IMR-90 (cell line): ENCODE measurements at regions not wholly inside any gene's neighbourhood (a gene's known extent, or its start where the extent isn't known, plus 50 kb on each side); places are given as distances from the start of the nearest gene placed in this dataset.

ENCODE experiments used
- ATAC-seq: fragments of 200-7000 bp; cut with Tn5 transposase; 2 replicates; pipeline ENCODE4 v1.9.1; 2020; ENCODE audit warnings: low read depth, mild to moderate bottlenecking, moderate library complexity
- BruUV-seq: library from RNA; stranded (reverse); fragments of 400-500 nt; replicated peaks from 2 replicates; lab custom pipeline; 2021; lab: Mats Ljungman, UMichigan
- CTCF ChIA-PET: fragments of 300-600 bp; formaldehyde crosslinking; extraction: SDS; loops from one replicate; lab custom pipeline; 2021; ENCODE audit warnings: antibody characterized with exemption; lab: Yijun Ruan, JAX
- POLR2A ChIA-PET: fragments of 300-600 bp; sonication (Branson Sonifier 250); formaldehyde crosslinking; loops from one replicate; lab custom pipeline; 2022; ENCODE audit warnings: antibody characterized with exemption; ENCODE audit not compliant: unreplicated experiment; lab: Charles Lee
- DNase-seq: peaks from one replicate; pipeline ENCODE4 v3.0.0; 2013
- H2AFZ ChIP-seq: replicated peaks from 2 replicates; pipeline ENCODE3; 2013; ENCODE audit warnings: low read length, mild to moderate bottlenecking; ENCODE audit not compliant: poor library complexity
- H2AK5ac ChIP-seq: 2 replicates; pipeline ENCODE4 v1.6.1; 2013; ENCODE audit warnings: low read depth, low read length, inconsistent platforms
- H2AK9ac ChIP-seq: replicated peaks from 2 replicates; pipeline ENCODE3; 2013; ENCODE audit warnings: mild to moderate bottlenecking, low read depth, low read length, moderate library complexity; ENCODE audit not compliant: poor library complexity
- H2BK120ac ChIP-seq: 2 replicates; pipeline ENCODE4 v1.6.1; 2013; ENCODE audit warnings: low read depth, low read length, inconsistent platforms
- H2BK15ac ChIP-seq: 3 replicates; pipeline ENCODE4 v1.6.1; 2013; ENCODE audit warnings: low read depth, low read length, inconsistent platforms
- H2BK20ac ChIP-seq: 2 replicates; pipeline ENCODE4 v1.6.1; 2013; ENCODE audit warnings: low read depth, mild to moderate bottlenecking, inconsistent platforms, low read length, moderate library complexity
- H2BK5ac ChIP-seq: 2 replicates; pipeline ENCODE4 v1.6.1; 2013; ENCODE audit warnings: mild to moderate bottlenecking, low read depth, low read length, inconsistent platforms; ENCODE audit not compliant: poor library complexity, severe bottlenecking
- H3K14ac ChIP-seq: replicated peaks from 2 replicates; pipeline ENCODE4 v1.6.1; 2013; ENCODE audit warnings: low read depth, low read length, inconsistent platforms
- H3K18ac ChIP-seq: 2 replicates; pipeline ENCODE4 v1.6.1; 2013; ENCODE audit warnings: low read depth, low read length, control low read depth
- H3K23ac ChIP-seq: 2 replicates; pipeline ENCODE4 v1.6.1; 2013; ENCODE audit warnings: low read depth, low read length, inconsistent platforms
- H3K27ac ChIP-seq: 2 replicates; pipeline ENCODE4 v1.5.1; 2013; ENCODE audit warnings: mild to moderate bottlenecking, control low read depth, low read length; ENCODE audit not compliant: insufficient read depth
- H3K27me3 ChIP-seq: 2 replicates; pipeline ENCODE4 v1.6.1; 2013; ENCODE audit warnings: low read length; ENCODE audit not compliant: control insufficient read depth, insufficient read depth
- H3K36me3 ChIP-seq: 2 replicates; pipeline ENCODE4 v1.6.1; 2013; ENCODE audit warnings: low read length, mixed read lengths; ENCODE audit not compliant: control insufficient read depth, insufficient read depth
- H3K4ac ChIP-seq: 2 replicates; pipeline ENCODE4 v1.6.1; 2013; ENCODE audit warnings: low read depth, low read length, inconsistent platforms
- H3K4me1 ChIP-seq: 2 replicates; pipeline ENCODE4 v1.6.1; 2013; ENCODE audit warnings: low read length, mixed read lengths; ENCODE audit not compliant: control insufficient read depth, insufficient read depth
- H3K4me2 ChIP-seq: 2 replicates; pipeline ENCODE4 v1.6.1; 2013; ENCODE audit warnings: low read depth, mild to moderate bottlenecking, control low read depth, low read length, moderate library complexity
- H3K4me3 ChIP-seq: 2 replicates; pipeline ENCODE4 v1.5.1; 2013; ENCODE audit warnings: low read depth, mild to moderate bottlenecking, control low read depth, low read length, moderate library complexity; ENCODE audit not compliant: insufficient read depth
- H3K56ac ChIP-seq: 2 replicates; pipeline ENCODE4 v1.6.1; 2013; ENCODE audit warnings: low read length, inconsistent platforms; ENCODE audit not compliant: insufficient read depth; ENCODE audit errors: extremely low read depth
- H3K79me1 ChIP-seq, 2 experiments: 2 replicates each; pipeline ENCODE4 v1.6.1; 2013; ENCODE audit warnings: low read length in 2 of 2, inconsistent platforms in 1 of 2, low read depth in 1 of 2
- H3K9ac ChIP-seq: 2 replicates; pipeline ENCODE4 v1.6.1; 2013; ENCODE audit warnings: low read depth, low read length, control low read depth
- H3K9me1 ChIP-seq: 2 replicates; pipeline ENCODE4 v1.6.1; 2013; ENCODE audit warnings: low read length, inconsistent platforms; ENCODE audit not compliant: insufficient read depth
- H3K9me3 ChIP-seq: 2 replicates; pipeline ENCODE4 v1.6.1; 2013; ENCODE audit warnings: low read length; ENCODE audit not compliant: control insufficient read depth, insufficient read depth
- H4K20me1 ChIP-seq: 2 replicates; pipeline ENCODE4 v1.6.1; 2013; ENCODE audit warnings: low read length, inconsistent platforms; ENCODE audit not compliant: insufficient read depth
- H4K5ac ChIP-seq: 2 replicates; pipeline ENCODE4 v1.6.1; 2013; ENCODE audit warnings: mild to moderate bottlenecking, low read depth, low read length, control low read depth
- H4K8ac ChIP-seq, 2 experiments: 2 replicates each; pipeline ENCODE4 v1.6.1; 2013; ENCODE audit warnings: low read depth in 2 of 2, low read length in 2 of 2, control low read depth in 1 of 2, inconsistent platforms in 1 of 2
- H4K91ac ChIP-seq: 2 replicates; pipeline ENCODE4 v1.6.1; 2013; ENCODE audit warnings: low read depth, low read length, inconsistent platforms; ENCODE audit not compliant: insufficient read depth
- CEBPB ChIP-seq: IDR thresholded peaks from 2 replicates; pipeline ENCODE4 v1.6.1; 2012; ENCODE audit warnings: low read depth, low read length, improper control_type of control experiment
- CHD1 ChIP-seq: IDR thresholded peaks from 2 replicates; pipeline ENCODE4 v1.6.1; 2012; ENCODE audit warnings: low read depth, low read length, improper control_type of control experiment
- CTCF ChIP-seq: conservative IDR thresholded peaks from 2 replicates; pipeline ENCODE4 v1.5.1; 2012; ENCODE audit warnings: mild to moderate bottlenecking, low read depth, low read length, improper control_type of control experiment
- FOS ChIP-seq: fragments of 150-350 bp; IDR thresholded peaks from 2 replicates; pipeline ENCODE4 v1.6.1; 2016; ENCODE audit warnings: low read depth, low read length
- MXI1 ChIP-seq: IDR thresholded peaks from 2 replicates; pipeline ENCODE4 v1.6.1; 2012; ENCODE audit warnings: low read depth, mild to moderate bottlenecking, low read length, moderate library complexity, borderline replicate concordance
- NFE2L2 ChIP-seq: fragments of 150-350 bp; IDR thresholded peaks from 2 replicates; pipeline ENCODE4 v1.6.1; 2016; ENCODE audit warnings: low read depth, mild to moderate bottlenecking, low read length
- POLR2A ChIP-seq: IDR thresholded peaks from 2 replicates; pipeline ENCODE4 v1.6.1; 2012; ENCODE audit warnings: mild to moderate bottlenecking, low read depth, low read length
- RAD21 ChIP-seq: IDR thresholded peaks from 2 replicates; pipeline ENCODE4 v1.6.1; 2012; ENCODE audit warnings: low read length, improper control_type of control experiment
- RCOR1 ChIP-seq: IDR thresholded peaks from 2 replicates; pipeline ENCODE4 v1.6.1; 2012; ENCODE audit warnings: mild to moderate bottlenecking, low read length, improper control_type of control experiment; ENCODE audit not compliant: insufficient replicate concordance
- RFX5 ChIP-seq: IDR thresholded peaks from 2 replicates; pipeline ENCODE4 v1.8.0; 2012; ENCODE audit warnings: low read depth, mild to moderate bottlenecking, low read length, moderate library complexity
- WGBS, 2 experiments: methylation state at CpG; one replicate each; pipeline versions ENCODE4 v1.1.5 to v1.1.7; 2013; ENCODE audit warnings: missing lambda C conversion rate in 2 of 2; ENCODE audit not compliant: insufficient read length in 1 of 2; ENCODE audit errors: extremely low coverage in 2 of 2; 5-methylcytosine and 5-hydroxymethylcytosine counted together
- dilution Hi-C: fragments of 300-500 bp; cut with HindIII; formaldehyde crosslinking; loops from one replicate; pipeline ENCODE4 v1.14.3; 2018; ENCODE audit warnings: low sequenced_read_pairs; ENCODE audit not compliant: unreplicated experiment
- in situ Hi-C: fragments of 300-500 bp; cut with MboI; formaldehyde crosslinking; loops from 3 replicates; pipeline ENCODE4 v1.14.3; 2019; ENCODE audit warnings: low sequenced_read_pairs, inconsistent platforms, mixed read lengths
- intact Hi-C: fragments of 100-400 bp; cut with micrococcal nuclease; formaldehyde crosslinking; loops from 2 replicates; pipeline ENCODE4 v1.10.0; 2022
- TF ChIP-seq, protein P1 (sequence below): fragments of 150-350 bp; IDR thresholded peaks from 2 replicates; pipeline ENCODE4 v1.6.1; 2017; ENCODE audit warnings: mild to moderate bottlenecking, antibody characterized with exemption, low read length, low read depth
- TF ChIP-seq, protein P2 (sequence below): fragments of 150-350 bp; IDR thresholded peaks from 2 replicates; pipeline ENCODE4 v1.6.1; 2016; ENCODE audit warnings: low read depth, mild to moderate bottlenecking, low read length, moderate library complexity, borderline replicate concordance

- Histone ChIP-seq H4K91ac (no peak overlapping the region), H3K56ac (no peak overlapping the region), H3K36me3 (no peaks in the 10 kb centered on the region), H2AFZ (no peak overlapping the region), H3K9ac (no peak overlapping the region), H2AK5ac (no peak overlapping the region), H3K27me3 (no peaks in the 10 kb centered on the region), H3K4me2 (no peak overlapping the region), H3K4ac (no peak overlapping the region), H3K4me1 (no peaks in the 10 kb centered on the region), H3K23ac (no peak overlapping the region), H3K18ac (no peak overlapping the region), H3K4me3 (no peak overlapping the region), H4K5ac (no peak overlapping the region), H4K8ac (no peak overlapping the region), H2BK15ac (no peak overlapping the region), H3K27ac (no peak overlapping the region), H2AK9ac (no peak overlapping the region), H4K20me1 (no peaks in the 10 kb centered on the region), H2BK5ac (no peak overlapping the region), H2BK20ac (no peak overlapping the region), H3K9me1 (no peaks in the 10 kb centered on the region), H2BK120ac (no peak overlapping the region), H3K79me1 (no peaks in the 10 kb centered on the region), H3K9me3 (no peaks in the 10 kb centered on the region), H3K14ac (no peak overlapping the region)
- DNase-seq (no peak), ATAC-seq (no peak)
- dilution Hi-C loops = no loop called here
- no TSS peak for BruUV-seq
- ChIA-PET CTCF (interaction anchor here (0.7 kb wide), 1 partner anchor 9 kb away, joined by 3 read pairs; no protein-coding TSS in a partner anchor), POLR2A (no interaction called here)
- in situ Hi-C loops = no loop called here
- TF ChIP-seq RFX5 (no peak), FOS (no peak), MXI1 (no peak), RAD21 (no peak), CHD1 (no peak), NFE2L2 (no peak), RCOR1 (no peak), POLR2A (no peak), CTCF (no peak), CEBPB (no peak)
- TF ChIP-seq, protein P1, sequence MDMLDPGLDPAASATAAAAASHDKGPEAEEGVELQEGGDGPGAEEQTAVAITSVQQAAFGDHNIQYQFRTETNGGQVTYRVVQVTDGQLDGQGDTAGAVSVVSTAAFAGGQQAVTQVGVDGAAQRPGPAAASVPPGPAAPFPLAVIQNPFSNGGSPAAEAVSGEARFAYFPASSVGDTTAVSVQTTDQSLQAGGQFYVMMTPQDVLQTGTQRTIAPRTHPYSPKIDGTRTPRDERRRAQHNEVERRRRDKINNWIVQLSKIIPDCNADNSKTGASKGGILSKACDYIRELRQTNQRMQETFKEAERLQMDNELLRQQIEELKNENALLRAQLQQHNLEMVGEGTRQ = no peak
- TF ChIP-seq, protein P2, sequence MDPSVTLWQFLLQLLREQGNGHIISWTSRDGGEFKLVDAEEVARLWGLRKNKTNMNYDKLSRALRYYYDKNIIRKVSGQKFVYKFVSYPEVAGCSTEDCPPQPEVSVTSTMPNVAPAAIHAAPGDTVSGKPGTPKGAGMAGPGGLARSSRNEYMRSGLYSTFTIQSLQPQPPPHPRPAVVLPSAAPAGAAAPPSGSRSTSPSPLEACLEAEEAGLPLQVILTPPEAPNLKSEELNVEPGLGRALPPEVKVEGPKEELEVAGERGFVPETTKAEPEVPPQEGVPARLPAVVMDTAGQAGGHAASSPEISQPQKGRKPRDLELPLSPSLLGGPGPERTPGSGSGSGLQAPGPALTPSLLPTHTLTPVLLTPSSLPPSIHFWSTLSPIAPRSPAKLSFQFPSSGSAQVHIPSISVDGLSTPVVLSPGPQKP = no peak
- intact Hi-C loops = no loop called here
- no CpG with 5 or more reads among the region's 1 CpG for WGBS, 2 experiments
Measured at GRCh38 chr6:159481897-159482296, 211.1 kb downstream of the SOD2 start.
